HG03280 (cell line): ENCODE measurements at regions not wholly inside any gene's neighbourhood (a gene's known extent, or its start where the extent isn't known, plus 50 kb on each side); places are given as distances from the start of the nearest gene placed in this dataset.

Experiments used
- ATAC-seq: cut with Tn5 transposase; IDR thresholded peaks from one replicate; pipeline ENCODE4 v1.9.1; 2021; ENCODE audit warnings: mild to moderate bottlenecking, moderate library complexity; ENCODE audit not compliant: unreplicated experiment

- no peak for ATAC-seq
Observed at GRCh38 chr10:21099291-21100062, 202.4 kb upstream of the NEBL start.

- ATAC-seq, result no peak
Observed at GRCh38 chr10:21097926-21098355, 200.8 kb upstream of the NEBL start.

GRCh38 chr10:21095494-21096055 lies 198.5 kb upstream of the NEBL start:
- no peak for ATAC-seq

GRCh38 chr10:21095073-21095472 lies 198.0 kb upstream of the NEBL start:
- ATAC-seq, result no peak

GRCh38 chr10:21092683-21093524 lies 195.8 kb upstream of the NEBL start:
- no peak for ATAC-seq

- ATAC-seq, result no peak
Observed at GRCh38 chr10:21090609-21091082, 193.5 kb upstream of the NEBL start.

- no peak for ATAC-seq
Observed at GRCh38 chr10:21087476-21087875, 190.4 kb upstream of the NEBL start.

- no peak for ATAC-seq
Observed at GRCh38 chr10:21084700-21085099, 187.6 kb upstream of the NEBL start.

GRCh38 chr10:21083861-21084260 lies 186.8 kb upstream of the NEBL start:
- ATAC-seq, result no peak

- no peak for ATAC-seq
Observed at GRCh38 chr10:21082206-21082605, 185.1 kb upstream of the NEBL start.

- ATAC-seq, result no peak
Observed at GRCh38 chr10:21080261-21080660, 183.2 kb upstream of the NEBL start.

- ATAC-seq, result no peak
Observed at GRCh38 chr10:21079330-21079658, 182.2 kb upstream of the NEBL start.

GRCh38 chr10:21078410-21079329 lies 181.6 kb upstream of the NEBL start:
- peak; percentile 59 for ATAC-seq

- no peak for ATAC-seq
Observed at GRCh38 chr10:21077681-21078080, 180.6 kb upstream of the NEBL start.

- no peak for ATAC-seq
Observed at GRCh38 chr10:21076381-21076780, 179.3 kb upstream of the NEBL start.

- ATAC-seq, result no peak
Observed at GRCh38 chr10:21075880-21076279, 178.8 kb upstream of the NEBL start.

- ATAC-seq, result no peak
Observed at GRCh38 chr10:21071001-21071673, 174.0 kb upstream of the NEBL start.

GRCh38 chr10:21069929-21070700 lies 173.0 kb upstream of the NEBL start:
- ATAC-seq, result no peak

- ATAC-seq, result no peak
Observed at GRCh38 chr10:21069278-21069677, 172.2 kb upstream of the NEBL start.
